Stimulated activated CD4-positive, alpha-beta T cell treated with anti-CD3 and anti-CD28 coated beads, Interleukin-4, amount 100 ng/mL, for 1 hour (primary cell): ENCODE measurements at regions not wholly inside any gene's neighbourhood (a gene's known extent, or its start where the extent isn't known, plus 50 kb on each side); places are given as distances from the start of the nearest gene placed in this dataset.
A peak's percentile ranks its signal among the peaks of the same experiment; 100 is the strongest.

ENCODE experiments used
- DNase-seq: peaks from one replicate; pipeline ENCODE4 v3.0.0-alpha.2; 2020

- DNase-seq: no peak
These were observed 254.8 kb upstream of the IRX4 start for GRCh38 chr5:2137444-2138050.

- DNase-seq: peak; percentile 8
These were observed 254.1 kb upstream of the IRX4 start for GRCh38 chr5:2136728-2137333.

- DNase-seq: no peak
These were observed 253.1 kb upstream of the IRX4 start for GRCh38 chr5:2135833-2136232.

DNA sequence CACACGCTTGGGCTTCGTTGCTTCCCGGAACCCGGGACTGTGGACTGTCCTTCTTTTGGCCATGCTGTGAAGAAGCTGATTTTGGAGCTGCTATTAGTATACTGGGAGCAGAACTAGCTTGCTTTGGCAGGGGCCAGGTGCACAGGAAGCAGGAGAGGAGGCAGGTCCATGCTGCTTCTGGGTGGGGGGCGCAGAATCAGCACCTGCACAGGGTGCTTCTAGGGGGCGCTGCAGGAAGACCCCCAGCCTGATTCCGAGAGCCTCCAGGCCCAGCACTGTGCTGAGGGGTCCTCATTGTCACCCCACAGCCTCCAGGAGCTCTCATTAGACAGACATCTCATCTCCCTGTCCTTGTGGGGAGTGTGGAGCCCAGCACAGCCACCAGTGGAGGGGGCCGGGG is 252.6 kb upstream of the IRX4 start:
- DNase-seq: no peak

- no peak for DNase-seq
These were observed 252.0 kb upstream of the IRX4 start for GRCh38 chr5:2134543-2135292.

DNA sequence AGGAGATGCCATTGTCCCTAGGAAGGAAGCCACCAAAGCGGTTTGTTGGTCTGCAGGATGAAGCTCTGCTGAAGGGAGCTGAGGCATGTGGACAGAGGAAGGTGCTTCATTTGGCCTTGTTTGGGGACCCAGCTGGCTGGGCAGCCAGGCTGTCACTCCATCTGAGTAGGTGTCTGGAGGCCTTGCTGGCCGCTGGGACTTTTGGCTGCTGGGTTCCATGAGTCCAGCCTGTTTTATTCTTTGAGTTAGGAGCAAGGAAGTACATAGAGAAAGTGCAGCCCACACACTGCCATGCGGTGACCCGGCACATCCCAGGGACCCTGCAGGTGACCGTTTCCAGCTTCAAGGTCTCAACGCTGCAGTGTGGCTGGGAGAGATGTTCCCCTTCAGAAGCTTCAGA is 251.2 kb upstream of the IRX4 start:
- DNase-seq: no peak

- no peak for DNase-seq
These were observed 250.4 kb upstream of the IRX4 start for GRCh38 chr5:2133080-2133479.

DNA sequence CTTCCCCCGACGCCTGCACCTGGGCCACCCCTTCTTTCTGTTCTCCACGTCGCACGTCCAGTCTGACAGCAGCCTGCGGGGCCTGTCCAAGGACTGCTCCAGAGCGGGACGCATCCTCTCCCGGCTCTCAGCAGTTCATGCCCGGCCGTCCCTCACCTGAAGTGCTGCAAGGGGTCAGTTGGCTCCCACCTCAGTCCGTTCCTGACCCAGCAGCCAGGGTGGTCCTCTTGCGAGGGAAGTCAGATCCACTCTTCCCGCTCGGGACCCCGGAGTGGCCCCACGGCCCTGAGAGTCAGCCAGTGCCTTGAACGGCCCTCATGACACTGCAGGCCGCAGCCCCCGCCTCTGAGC is 249.7 kb upstream of the IRX4 start:
- no peak for DNase-seq

GRCh38 chr5:2131826-2132496 is 249.2 kb upstream of the IRX4 start:
- no peak for DNase-seq

DNA sequence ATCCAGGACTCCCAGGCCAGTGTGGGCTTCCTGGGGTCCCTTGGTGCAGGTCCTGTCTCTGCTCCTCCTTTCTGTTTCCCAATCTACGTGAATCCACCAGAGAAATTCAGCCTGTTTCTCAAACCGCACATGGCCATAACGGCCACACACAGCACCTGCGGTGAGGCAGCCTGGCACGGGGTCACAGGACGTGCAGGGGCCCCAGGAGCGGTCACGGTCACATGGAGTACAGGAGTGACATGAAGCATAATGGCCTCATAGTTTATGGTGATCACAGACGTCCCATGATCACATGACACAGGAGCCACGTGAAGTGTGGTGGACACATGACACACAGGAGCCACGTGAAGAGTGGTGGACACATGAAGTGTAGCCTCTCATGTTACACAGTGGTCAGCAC is 248.5 kb upstream of the IRX4 start:
- no peak for DNase-seq

DNA sequence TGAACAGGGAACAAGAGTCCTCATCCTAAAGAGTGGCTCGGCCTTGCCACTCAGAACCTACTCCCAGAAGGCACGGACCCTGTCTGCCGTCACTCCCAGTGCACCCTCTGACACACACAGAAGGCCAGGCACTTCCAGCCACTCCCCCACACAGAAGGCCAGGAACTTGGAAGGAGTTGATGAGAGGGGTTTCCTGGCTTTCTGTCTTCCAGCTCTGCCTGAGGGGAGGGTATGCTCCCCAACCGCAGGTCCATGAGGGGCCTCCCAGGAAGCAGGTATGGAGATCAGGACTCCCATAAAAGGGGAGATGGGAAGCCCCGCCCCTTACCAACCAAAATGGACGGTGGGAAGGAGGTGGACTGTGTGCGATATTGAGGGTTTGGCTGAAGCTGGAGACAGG is 247.6 kb upstream of the IRX4 start:
- no peak for DNase-seq

GRCh38 chr5:2129568-2130272 is 247.0 kb upstream of the IRX4 start:
- no peak for DNase-seq

DNA sequence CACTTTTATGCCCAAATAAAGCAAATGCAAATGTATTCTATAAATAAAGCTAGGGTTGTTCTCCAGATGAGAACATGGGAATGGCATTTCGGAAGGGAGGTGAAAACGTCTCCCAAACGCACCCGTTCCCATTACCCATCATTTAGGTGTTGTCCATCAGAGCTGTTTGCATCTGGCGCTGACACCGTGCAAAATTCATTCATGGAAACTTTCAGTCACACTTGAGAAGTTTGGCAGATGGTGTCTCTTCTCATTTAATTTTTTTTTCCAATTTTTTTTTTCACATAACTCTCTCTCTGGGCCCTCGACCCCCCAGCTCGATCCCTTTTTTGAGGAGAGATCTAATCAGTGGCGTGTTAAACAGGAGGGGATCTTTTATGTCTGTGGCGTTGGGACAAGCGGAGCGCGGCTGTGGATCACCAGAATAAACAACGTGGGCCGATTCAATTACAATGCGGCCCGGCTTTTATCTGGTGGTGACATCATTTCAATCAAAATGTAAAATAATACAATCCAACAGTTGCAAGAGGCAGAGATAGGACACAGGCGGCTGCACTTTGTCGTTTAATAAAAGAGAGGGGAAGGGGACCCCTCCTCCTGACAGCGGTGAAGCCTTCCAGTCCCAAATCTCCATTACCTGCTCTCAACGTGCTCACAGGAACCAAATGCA is 246.1 kb upstream of the IRX4 start:
- DNase-seq: no peak

- no peak for DNase-seq
These were observed 243.8 kb upstream of the IRX4 start for GRCh38 chr5:2126512-2126911.

- DNase-seq: no peak
These were observed 243.2 kb upstream of the IRX4 start for GRCh38 chr5:2125901-2126265.

GRCh38 chr5:2125171-2125900 is 242.6 kb upstream of the IRX4 start:
- no peak for DNase-seq

DNA sequence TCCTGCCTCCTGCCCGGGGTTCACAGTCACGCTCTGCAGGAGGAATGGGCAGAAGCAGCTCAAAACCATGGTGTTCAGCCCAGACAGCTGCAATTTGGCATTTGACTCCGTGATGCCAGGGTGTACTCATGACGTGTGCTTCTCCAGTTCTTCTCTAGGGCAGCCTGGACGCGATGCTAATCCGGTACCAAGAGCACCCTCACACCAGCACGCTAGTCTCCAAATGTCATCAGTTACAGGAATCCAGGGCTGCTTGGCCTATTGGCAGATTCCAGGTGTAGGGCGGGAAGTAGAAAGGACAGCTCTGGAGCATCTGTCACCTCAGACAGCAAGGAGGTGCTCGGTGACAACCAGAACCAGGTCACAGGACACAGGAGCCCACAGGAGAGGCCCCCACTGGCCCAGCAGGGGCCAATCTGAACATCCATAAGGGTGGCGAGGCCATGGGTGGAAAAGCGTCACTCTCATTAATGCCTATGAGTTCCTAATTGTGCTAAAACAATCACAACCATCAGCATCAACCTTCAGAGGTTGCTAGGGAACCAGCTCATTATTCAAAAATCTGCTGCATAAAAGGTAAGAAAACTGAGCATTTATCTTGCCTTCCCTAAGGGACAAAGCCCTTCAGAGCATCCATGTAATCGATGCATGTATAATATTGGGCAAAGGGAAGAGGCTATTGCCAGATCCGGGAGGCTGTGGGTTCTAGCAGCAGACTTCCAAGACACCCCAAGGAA is 241.9 kb upstream of the IRX4 start:
- no peak for DNase-seq

DNA sequence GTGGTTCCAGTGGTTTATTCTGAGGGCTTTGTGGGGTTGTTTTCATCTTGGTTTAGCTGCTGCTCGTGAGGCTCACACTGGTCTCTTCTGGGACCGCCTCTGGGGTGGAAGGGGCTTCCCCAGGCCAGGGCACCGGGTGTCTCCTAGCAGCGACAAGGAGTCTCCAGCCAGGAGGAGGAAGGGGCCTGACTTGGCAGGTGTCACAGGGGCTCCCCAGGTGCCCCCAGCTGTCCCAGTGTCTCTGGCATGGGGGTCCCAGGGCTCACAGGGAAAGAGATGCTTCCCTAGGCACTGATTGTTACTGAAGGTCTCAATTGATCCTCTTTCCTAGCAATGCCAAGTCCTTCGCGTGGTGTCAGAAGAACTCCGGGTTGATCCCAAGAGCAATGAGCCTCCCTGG is 241.1 kb upstream of the IRX4 start:
- no peak for DNase-seq

GRCh38 chr5:2120361-2120760 is 237.6 kb upstream of the IRX4 start:
- no peak for DNase-seq

DNA sequence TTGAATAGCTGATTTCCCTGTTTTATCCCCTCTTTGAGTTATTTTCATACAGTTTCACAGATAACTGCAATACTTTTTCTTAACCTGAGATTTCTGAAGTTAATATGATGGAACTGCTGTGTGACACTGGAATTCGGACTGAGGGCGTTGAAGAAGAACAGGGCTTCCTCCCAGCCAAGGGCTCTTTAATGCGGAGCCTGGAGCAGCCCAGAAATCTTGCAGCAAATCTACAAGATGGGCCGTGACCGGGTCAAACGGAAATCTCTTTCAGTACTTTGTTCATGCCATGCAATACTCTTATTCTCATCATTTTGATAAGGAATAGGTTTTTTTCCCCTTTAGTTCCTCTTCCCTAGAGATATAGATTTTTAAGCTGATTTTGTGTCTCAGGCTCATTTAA is 236.8 kb upstream of the IRX4 start:
- DNase-seq: no peak

DNA sequence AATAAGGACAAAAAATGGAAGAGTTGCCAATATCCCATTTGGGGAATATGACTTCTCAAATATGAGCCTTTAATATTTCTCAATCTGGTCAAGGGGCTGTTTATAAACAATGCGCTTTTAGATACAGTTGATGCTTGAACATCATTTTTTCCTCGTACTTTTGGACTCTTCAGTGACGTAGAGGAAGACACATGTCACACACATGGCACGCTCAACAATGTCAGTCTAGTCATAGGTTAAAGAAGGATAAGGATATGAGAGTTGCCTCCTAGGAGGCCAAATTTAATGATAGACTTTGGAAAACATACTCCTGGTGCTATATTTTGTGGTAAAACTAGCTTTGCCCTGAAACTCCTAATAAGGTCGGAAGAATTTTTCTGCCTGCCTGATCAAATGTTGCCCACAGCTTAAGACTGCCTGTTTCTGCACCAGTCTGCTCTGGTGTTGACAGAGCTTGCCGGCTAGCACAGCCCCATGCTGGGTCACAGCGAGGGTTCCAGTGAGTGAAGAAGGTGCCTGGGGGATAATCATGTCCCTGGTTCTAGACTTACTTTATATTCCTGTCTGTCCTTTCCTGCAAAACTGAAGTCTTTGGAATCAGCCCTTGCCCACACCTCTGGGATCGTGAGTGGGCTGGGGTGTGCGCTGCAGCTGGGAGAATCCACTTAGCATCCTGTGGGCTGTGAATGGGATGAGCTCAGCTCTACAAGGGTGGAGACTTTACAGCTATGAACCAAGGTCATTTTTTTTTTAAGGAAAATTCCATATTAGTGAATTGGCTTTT is 230.8 kb upstream of the IRX4 start:
- no peak for DNase-seq
